Fibroblast of lung (primary cell): ENCODE measurements at regions not wholly inside any gene's neighbourhood (a gene's known extent, or its start where the extent isn't known, plus 50 kb on each side); places are given as distances from the start of the nearest gene placed in this dataset.

Experiments used
- DNase-seq, 2 donors: peaks; one replicate each; pipeline versions ENCODE4 v3.0.0 to v3.0.0-alpha.2; 2010; ENCODE audit warnings: low read depth in 2 of 2
- H2AFZ ChIP-seq: 2 replicates; pipeline ENCODE4 v1.5.1; 2012; ENCODE audit warnings: low read length, control low read depth, inconsistent platforms
- H3K27ac ChIP-seq: 2 replicates; pipeline ENCODE4 v1.5.1; 2011; ENCODE audit warnings: low read length, control low read depth; ENCODE audit not compliant: insufficient read depth
- H3K27me3 ChIP-seq: 2 replicates; pipeline ENCODE4 v1.5.1; 2011; ENCODE audit warnings: mild to moderate bottlenecking, low read length; ENCODE audit not compliant: control insufficient read depth, insufficient read depth
- H3K36me3 ChIP-seq: 2 replicates; pipeline ENCODE4 v1.5.1; 2011; ENCODE audit warnings: low read length; ENCODE audit not compliant: control insufficient read depth, insufficient read depth
- H3K4me1 ChIP-seq: 2 replicates; pipeline ENCODE4 v1.5.1; 2011; ENCODE audit warnings: low read length; ENCODE audit not compliant: control insufficient read depth, insufficient read depth; ENCODE audit errors: extremely low read depth
- H3K4me2 ChIP-seq: 2 replicates; pipeline ENCODE4 v1.5.1; 2011; ENCODE audit warnings: low read length, control low read depth; ENCODE audit not compliant: insufficient read depth; ENCODE audit errors: extremely low read depth
- H3K4me3 ChIP-seq, 4 experiments: fragments of 200-600 bp in 1 of 4; sonication (generic) in 1 of 4; replicated peaks in 1 of 4; 2 replicates each; pipeline ENCODE4 v1.5.1; 2011 to 2016; ENCODE audit warnings: low read length in 4 of 4, low read depth in 3 of 4, mild to moderate bottlenecking in 3 of 4, control low read depth in 2 of 4, inconsistent platforms in 1 of 4, mixed read lengths in 1 of 4; ENCODE audit not compliant: insufficient read depth in 1 of 4; ENCODE audit errors: control extremely low read depth in 1 of 4
- H3K79me2 ChIP-seq: 2 replicates; pipeline ENCODE4 v1.5.1; 2012; ENCODE audit warnings: mild to moderate bottlenecking, low read length, inconsistent platforms; ENCODE audit not compliant: control insufficient read depth, insufficient read depth
- H3K9ac ChIP-seq: 2 replicates; pipeline ENCODE4 v1.5.1; 2011; ENCODE audit warnings: mild to moderate bottlenecking, low read length, control low read depth; ENCODE audit not compliant: insufficient read depth
- H3K9me3 ChIP-seq: 2 replicates; pipeline ENCODE4 v1.5.1; 2012; ENCODE audit warnings: low read depth, low read length; ENCODE audit not compliant: control insufficient read depth, insufficient read depth
- H4K20me1 ChIP-seq: 2 replicates; pipeline ENCODE4 v1.5.1; 2011; ENCODE audit warnings: low read length; ENCODE audit not compliant: control insufficient read depth, insufficient read depth; ENCODE audit errors: extremely low read depth
- EZH2 ChIP-seq: IDR thresholded peaks from 2 replicates; pipeline ENCODE4 v1.5.1; 2012; ENCODE audit warnings: low read length, control low read depth, mild to moderate bottlenecking; ENCODE audit errors: missing control alignments
- TF ChIP-seq, protein P1 (sequence below), 2 donors: IDR thresholded peaks in 1 of 2; conservative IDR thresholded peaks in 1 of 2; 1 replicate in 1 of 2; 2 replicates in 1 of 2; pipeline ENCODE4 v1.5.1; 2011 to 2012; ENCODE audit warnings: low read length in 2 of 2, control low read depth in 1 of 2, inconsistent platforms in 1 of 2, low read depth in 1 of 2, mild to moderate bottlenecking in 1 of 2

DNA sequence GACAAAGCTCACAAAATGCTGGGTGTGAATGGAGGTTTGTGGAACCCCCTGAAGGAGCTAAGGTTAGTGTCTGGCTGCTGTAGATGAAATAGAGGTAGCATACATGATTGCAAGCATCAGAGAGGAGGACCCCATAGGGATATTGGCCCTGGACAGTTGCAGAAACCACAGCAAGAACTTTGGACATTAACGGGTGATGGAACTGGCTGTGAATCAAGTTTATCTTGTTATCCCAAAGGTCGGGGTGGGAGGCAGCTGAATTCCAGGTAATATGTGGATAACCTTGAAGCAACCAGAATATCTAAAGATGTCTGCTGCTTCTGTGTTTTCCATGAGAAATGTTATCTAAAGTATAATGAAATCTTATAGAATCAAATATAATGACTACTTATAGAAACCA lies 447.7 kb downstream of the ZSWIM6 start:
- no peak overlapping the region for H3K9ac ChIP-seq
- no peak overlapping the region for H3K27ac ChIP-seq
- peaks cover 4% of the 10 kb centered on the region for H3K27me3 ChIP-seq
- H3K36me3 ChIP-seq = no peaks in the 10 kb centered on the region
- H3K4me2 ChIP-seq = no peak overlapping the region
- H2AFZ ChIP-seq = no peak overlapping the region
- no peak for TF ChIP-seq EZH2
- TF ChIP-seq, protein P1, sequence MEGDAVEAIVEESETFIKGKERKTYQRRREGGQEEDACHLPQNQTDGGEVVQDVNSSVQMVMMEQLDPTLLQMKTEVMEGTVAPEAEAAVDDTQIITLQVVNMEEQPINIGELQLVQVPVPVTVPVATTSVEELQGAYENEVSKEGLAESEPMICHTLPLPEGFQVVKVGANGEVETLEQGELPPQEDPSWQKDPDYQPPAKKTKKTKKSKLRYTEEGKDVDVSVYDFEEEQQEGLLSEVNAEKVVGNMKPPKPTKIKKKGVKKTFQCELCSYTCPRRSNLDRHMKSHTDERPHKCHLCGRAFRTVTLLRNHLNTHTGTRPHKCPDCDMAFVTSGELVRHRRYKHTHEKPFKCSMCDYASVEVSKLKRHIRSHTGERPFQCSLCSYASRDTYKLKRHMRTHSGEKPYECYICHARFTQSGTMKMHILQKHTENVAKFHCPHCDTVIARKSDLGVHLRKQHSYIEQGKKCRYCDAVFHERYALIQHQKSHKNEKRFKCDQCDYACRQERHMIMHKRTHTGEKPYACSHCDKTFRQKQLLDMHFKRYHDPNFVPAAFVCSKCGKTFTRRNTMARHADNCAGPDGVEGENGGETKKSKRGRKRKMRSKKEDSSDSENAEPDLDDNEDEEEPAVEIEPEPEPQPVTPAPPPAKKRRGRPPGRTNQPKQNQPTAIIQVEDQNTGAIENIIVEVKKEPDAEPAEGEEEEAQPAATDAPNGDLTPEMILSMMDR (conservative IDR thresholded peaks at IDR 0.05 in 1 of 2, IDR thresholded peaks at IDR 0.05 in 1 of 2; ENCODE audit: low read depth in 1 of 2, low read length in 2 of 2) = no peak
- no peaks in the 10 kb centered on the region for H3K4me1 ChIP-seq
- H3K79me2 ChIP-seq = no peaks in the 10 kb centered on the region
- H4K20me1 ChIP-seq = no peaks in the 10 kb centered on the region
- no peak overlapping the region for H3K4me3 ChIP-seq
- no peak for DNase-seq
- H3K9me3 ChIP-seq = no peaks in the 10 kb centered on the region

DNA sequence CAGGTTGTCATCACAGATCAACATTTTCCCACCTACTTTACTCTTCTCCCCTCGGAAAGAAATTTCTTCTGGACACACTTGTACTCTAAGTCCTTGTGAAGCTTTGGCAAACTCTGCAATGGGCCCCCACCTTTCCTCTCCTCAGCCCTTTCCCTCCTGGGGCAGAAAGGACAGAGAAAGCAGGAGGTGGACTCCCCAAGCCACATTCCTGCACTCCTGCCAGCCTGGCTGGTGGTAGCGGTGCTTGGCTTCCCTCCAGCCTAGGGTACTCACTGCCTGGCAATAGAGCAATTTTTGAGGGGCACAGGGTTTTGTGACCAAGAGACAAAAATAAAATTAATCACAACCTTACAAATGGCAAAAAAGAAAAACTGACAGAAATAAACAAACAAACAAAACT lies 451.4 kb downstream of the ZSWIM6 start:
- H3K9ac ChIP-seq = no peak overlapping the region
- H3K4me2 ChIP-seq = no peak overlapping the region
- no peak overlapping the region for H3K4me3 ChIP-seq
- no peaks in the 10 kb centered on the region for H3K9me3 ChIP-seq
- no peaks in the 10 kb centered on the region for H3K27me3 ChIP-seq
- no peaks in the 10 kb centered on the region for H3K36me3 ChIP-seq
- TF ChIP-seq, protein P1 (conservative IDR thresholded peaks at IDR 0.05 in 1 of 2, IDR thresholded peaks at IDR 0.05 in 1 of 2; ENCODE audit: low read depth in 1 of 2, low read length in 2 of 2) = no peak
- no peak for TF ChIP-seq EZH2
- no peak for DNase-seq
- no peaks in the 10 kb centered on the region for H4K20me1 ChIP-seq
- no peak overlapping the region for H2AFZ ChIP-seq
- no peaks in the 10 kb centered on the region for H3K4me1 ChIP-seq
- H3K27ac ChIP-seq = no peak overlapping the region
- H3K79me2 ChIP-seq = no peaks in the 10 kb centered on the region

DNA sequence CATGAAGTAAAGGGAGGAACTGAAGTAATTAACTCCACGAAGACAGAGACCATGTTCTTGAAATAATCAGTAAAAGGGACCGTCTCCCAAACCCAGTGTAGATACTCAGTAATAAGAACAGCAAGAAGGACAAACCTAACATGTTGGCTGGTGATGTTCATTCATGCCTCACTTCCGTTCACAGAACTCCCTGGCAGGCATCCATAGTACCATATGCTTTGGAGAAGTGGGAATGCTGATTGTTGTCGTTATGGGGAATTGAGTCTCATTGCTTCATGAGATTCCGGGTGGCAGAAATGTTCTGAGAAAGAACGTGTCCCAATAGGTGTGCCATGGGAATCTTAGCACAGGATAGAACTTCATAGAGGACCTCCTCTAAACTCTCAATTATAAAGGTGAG lies 452.3 kb downstream of the ZSWIM6 start:
- Histone ChIP-seq H2AFZ (no peak overlapping the region), H3K27ac (no peak overlapping the region), H3K9me3 (no peaks in the 10 kb centered on the region), H3K4me2 (no peak overlapping the region), H3K36me3 (no peaks in the 10 kb centered on the region), H3K79me2 (no peaks in the 10 kb centered on the region), H3K4me1 (no peaks in the 10 kb centered on the region), H4K20me1 (no peaks in the 10 kb centered on the region), H3K9ac (no peak overlapping the region), H3K27me3 (no peaks in the 10 kb centered on the region), H3K4me3 (no peak overlapping the region)
- DNase-seq = peak in 1 of 2 donors; percentile 9
- TF ChIP-seq EZH2 = no peak
